Neuronal stem cell (in vitro differentiated cells): ENCODE measurements at regions not wholly inside any gene's neighbourhood (a gene's known extent, or its start where the extent isn't known, plus 50 kb on each side); places are given as distances from the start of the nearest gene placed in this dataset.

ENCODE experiments used
- DNase-seq: peaks from one replicate; pipeline ENCODE4 v3.0.0-alpha.2; 2013; ENCODE audit warnings: low spot score
- H2AFZ ChIP-seq: one replicate; pipeline ENCODE4 v1.6.1; 2013; ENCODE audit warnings: mild to moderate bottlenecking, low read length, inconsistent platforms
- H2AK5ac ChIP-seq: 2 replicates; pipeline ENCODE4 v1.6.1; 2013; ENCODE audit warnings: low read depth, mild to moderate bottlenecking, inconsistent platforms, low read length, moderate library complexity, mixed read lengths
- H2BK120ac ChIP-seq: 2 replicates; pipeline ENCODE4 v1.6.1; 2013; ENCODE audit warnings: low read depth, mild to moderate bottlenecking, inconsistent platforms, low read length, moderate library complexity, mixed read lengths
- H2BK12ac ChIP-seq: one replicate; pipeline ENCODE4 v1.6.1; 2013; ENCODE audit warnings: low read length, inconsistent platforms
- H2BK15ac ChIP-seq: 2 replicates; pipeline ENCODE4 v1.6.1; 2013; ENCODE audit warnings: mild to moderate bottlenecking, low read length, inconsistent platforms, mixed read lengths
- H2BK5ac ChIP-seq: one replicate; pipeline ENCODE4 v1.6.1; 2013; ENCODE audit warnings: inconsistent platforms, mild to moderate bottlenecking, low read length, moderate library complexity
- H3K14ac ChIP-seq: one replicate; pipeline ENCODE4 v1.6.1; 2013; ENCODE audit warnings: low read length, inconsistent platforms
- H3K18ac ChIP-seq: 2 replicates; pipeline ENCODE4 v1.6.1; 2013; ENCODE audit warnings: low read length, inconsistent platforms
- H3K23ac ChIP-seq: 2 replicates; pipeline ENCODE4 v1.6.1; 2013; ENCODE audit warnings: low read depth, mild to moderate bottlenecking, mixed read lengths, low read length, inconsistent platforms; ENCODE audit not compliant: poor library complexity
- H3K27ac ChIP-seq: replicated peaks from 3 replicates; pipeline ENCODE4 v1.5.1; 2013; ENCODE audit warnings: low read length, inconsistent platforms
- H3K27me3 ChIP-seq, 3 experiments: 2 replicates each; pipeline ENCODE4 v1.6.1; 2013; ENCODE audit warnings: low read length in 3 of 3, mild to moderate bottlenecking in 2 of 3, inconsistent platforms in 1 of 3, low read depth in 1 of 3, mixed read lengths in 1 of 3, moderate library complexity in 1 of 3; ENCODE audit not compliant: control insufficient read depth in 3 of 3, insufficient read depth in 3 of 3
- H3K36me3 ChIP-seq, 2 donors: replicated peaks in 1 of 2; 2 replicates each; pipeline ENCODE4 v1.6.1; 2013; ENCODE audit warnings: low read length in 2 of 2; ENCODE audit not compliant: control insufficient read depth in 2 of 2, insufficient read depth in 2 of 2
- H3K4ac ChIP-seq: 2 replicates; pipeline ENCODE4 v1.6.1; 2013; ENCODE audit warnings: inconsistent platforms, mild to moderate bottlenecking, low read length, moderate library complexity
- H3K4me1 ChIP-seq, 2 donors: 1 replicate in 1 of 2; 2 replicates in 1 of 2; pipeline ENCODE4 v1.6.1; 2013; ENCODE audit warnings: low read length in 2 of 2, low read depth in 1 of 2; ENCODE audit not compliant: control insufficient read depth in 2 of 2, insufficient read depth in 1 of 2
- H3K4me2 ChIP-seq: one replicate; pipeline ENCODE4 v1.6.1; 2013; ENCODE audit warnings: mild to moderate bottlenecking, low read length, inconsistent platforms; ENCODE audit not compliant: insufficient read depth, poor library complexity, severe bottlenecking
- H3K4me3 ChIP-seq, 2 donors: 2 replicates each; pipeline ENCODE4 v1.5.1; 2013; ENCODE audit warnings: low read length in 2 of 2, mild to moderate bottlenecking in 2 of 2, inconsistent platforms in 1 of 2, moderate library complexity in 1 of 2
- H3K79me1 ChIP-seq: one replicate; pipeline ENCODE4 v1.6.1; 2013; ENCODE audit warnings: low read depth, mild to moderate bottlenecking, inconsistent platforms, low read length, moderate library complexity
- H3K9ac ChIP-seq: one replicate; pipeline ENCODE4 v1.6.1; 2013; ENCODE audit warnings: mild to moderate bottlenecking, low read depth, low read length, inconsistent platforms; ENCODE audit not compliant: poor library complexity
- H3K9me3 ChIP-seq, 2 donors: replicated peaks in 1 of 2; 2 replicates each; pipeline versions ENCODE3 to v1.6.1; 2013; ENCODE audit warnings: low read length in 2 of 2, mild to moderate bottlenecking in 2 of 2, inconsistent platforms in 1 of 2, low read depth in 1 of 2, mixed read lengths in 1 of 2, moderate library complexity in 1 of 2; ENCODE audit not compliant: control insufficient read depth in 2 of 2, insufficient read depth in 1 of 2
- H4K8ac ChIP-seq: one replicate; pipeline ENCODE4 v1.6.1; 2013; ENCODE audit warnings: low read depth, mild to moderate bottlenecking, inconsistent platforms, low read length, moderate library complexity
- H4K91ac ChIP-seq: one replicate; pipeline ENCODE4 v1.6.1; 2013; ENCODE audit warnings: low read length, low read depth, mild to moderate bottlenecking, inconsistent platforms; ENCODE audit not compliant: poor library complexity
- WGBS, 2 donors: extraction: QIAGEN DNeasy Blood & Tissue Kit; methylation state at CpG; one replicate each; pipeline ENCODE4 v1.1.7; 2013; ENCODE audit warnings: missing lambda C conversion rate in 2 of 2, mixed read lengths in 1 of 2; ENCODE audit not compliant: insufficient read length in 2 of 2, insufficient replicate concordance in 1 of 2; ENCODE audit errors: extremely low coverage in 2 of 2; 5-methylcytosine and 5-hydroxymethylcytosine counted together

DNA sequence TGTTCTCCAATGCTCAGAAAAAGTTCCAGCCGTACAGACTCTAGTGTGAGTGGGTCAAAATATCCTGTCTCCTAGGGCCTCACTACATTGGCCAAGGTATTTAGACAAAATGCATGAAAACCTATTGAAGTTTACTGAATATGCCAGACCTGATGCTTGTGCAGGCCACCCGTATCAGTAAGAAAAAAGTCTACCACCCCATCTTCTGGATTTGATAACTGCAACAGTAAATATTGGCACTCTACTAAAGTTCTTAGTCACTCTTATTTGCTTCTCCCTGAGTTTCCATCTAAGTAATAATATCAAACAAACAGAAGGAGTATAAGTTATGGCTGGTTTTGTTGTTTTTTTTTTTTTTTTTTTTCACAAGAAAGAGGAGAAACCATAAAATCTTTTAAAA lies 627.7 kb upstream of the KLF4 start:
- no peak overlapping the region for H3K4me2 ChIP-seq
- no peak overlapping the region for H2BK5ac ChIP-seq
- no peaks in the 10 kb centered on the region for H3K4me1 ChIP-seq
- H2BK12ac ChIP-seq = no peak overlapping the region
- no peak overlapping the region for H3K4me3 ChIP-seq
- H3K14ac ChIP-seq = no peak overlapping the region
- no peak overlapping the region for H3K23ac ChIP-seq
- no peaks in the 10 kb centered on the region for H3K9me3 ChIP-seq
- no peaks in the 10 kb centered on the region for H3K27me3 ChIP-seq
- no peak overlapping the region for H2BK15ac ChIP-seq
- H3K27ac ChIP-seq = no peak overlapping the region
- no peak overlapping the region for H4K8ac ChIP-seq
- H2AFZ ChIP-seq = no peak overlapping the region
- H3K36me3 ChIP-seq = no peaks in the 10 kb centered on the region
- H2BK120ac ChIP-seq = no peak overlapping the region
- no peak overlapping the region for H3K4ac ChIP-seq
- no peak overlapping the region for H3K18ac ChIP-seq
- no peak for DNase-seq
- no peak overlapping the region for H4K91ac ChIP-seq
- H2AK5ac ChIP-seq = no peak overlapping the region
- no CpG with 5 or more reads among the region's 2 CpGs for WGBS, 2 donors
- no peak overlapping the region for H3K9ac ChIP-seq
- H3K79me1 ChIP-seq = no peaks in the 10 kb centered on the region

DNA sequence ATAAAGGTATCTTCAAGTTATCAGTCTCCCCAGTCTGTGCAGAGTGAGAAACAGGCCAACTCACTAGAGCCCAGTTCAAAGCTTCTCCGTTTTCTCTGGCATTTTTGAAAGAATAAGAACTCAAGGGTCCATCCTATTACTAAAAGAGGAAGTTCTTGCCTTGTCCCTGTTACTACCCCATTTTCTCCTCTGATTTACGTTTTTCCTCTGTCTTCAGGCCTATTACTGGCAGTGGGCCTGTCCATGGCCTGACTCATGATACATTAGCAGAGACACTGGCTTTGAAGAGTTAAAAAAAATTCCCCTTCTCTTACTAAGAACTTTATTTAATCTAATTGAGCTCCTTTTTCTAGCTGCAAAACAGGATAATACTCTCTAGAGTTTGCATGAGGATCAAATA lies 624.0 kb upstream of the KLF4 start:
- Histone ChIP-seq H3K9ac (no peak overlapping the region), H3K27ac (no peak overlapping the region)
- no peak for DNase-seq

DNA sequence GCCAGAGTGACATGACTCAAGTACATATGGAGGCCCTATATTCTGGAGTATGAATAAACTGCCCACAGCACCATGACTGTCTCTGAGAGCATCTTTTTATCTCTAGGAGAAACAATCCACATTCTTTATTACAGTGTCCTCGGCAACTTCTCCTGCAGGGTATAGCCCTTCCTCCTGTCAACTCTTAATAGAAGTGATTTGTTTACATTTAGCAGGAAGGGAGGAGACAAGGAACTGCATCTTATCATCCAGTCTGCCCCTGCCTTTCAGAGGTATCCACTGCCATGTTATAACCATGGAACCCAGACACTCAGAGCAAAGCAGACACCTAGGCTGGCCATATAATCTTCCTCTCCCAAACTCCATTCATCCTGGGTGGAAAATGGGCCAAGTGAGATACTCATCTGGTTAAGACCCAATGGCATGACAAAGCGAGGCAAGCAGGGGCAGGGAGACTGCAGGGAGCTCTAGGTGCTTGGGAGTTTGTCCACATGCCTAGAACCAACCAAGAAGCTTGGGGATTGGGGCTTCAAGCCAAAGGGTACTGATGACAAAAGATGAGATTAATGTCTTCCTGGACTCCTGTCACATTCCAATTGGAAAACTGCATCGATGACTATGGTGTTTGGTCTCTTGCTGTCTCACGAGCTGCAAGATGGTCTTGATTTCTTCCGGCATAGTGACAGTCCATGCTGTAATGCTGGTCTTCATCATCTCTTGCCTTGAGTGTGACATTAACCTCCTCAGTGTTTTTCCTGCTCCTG lies 620.5 kb upstream of the KLF4 start:
- no peak overlapping the region for H2AFZ ChIP-seq
- H4K8ac ChIP-seq = no peak overlapping the region
- H2BK120ac ChIP-seq = no peak overlapping the region
- WGBS, 2 donors = no CpG with 5 or more reads among the region's 5 CpGs
- no peak overlapping the region for H3K14ac ChIP-seq
- no peak overlapping the region for H3K23ac ChIP-seq
- H3K27ac ChIP-seq = no peak overlapping the region
- H3K4ac ChIP-seq = no peak overlapping the region
- no peaks in the 10 kb centered on the region for H3K79me1 ChIP-seq
- no peaks in the 10 kb centered on the region for H3K9me3 ChIP-seq
- H2AK5ac ChIP-seq = no peak overlapping the region
- no peak overlapping the region for H3K4me3 ChIP-seq
- no peak overlapping the region for H2BK5ac ChIP-seq
- no peak for DNase-seq
- H2BK15ac ChIP-seq = no peak overlapping the region
- H3K4me2 ChIP-seq = no peak overlapping the region
- H3K18ac ChIP-seq = no peak overlapping the region
- no peak overlapping the region for H4K91ac ChIP-seq
- no peaks in the 10 kb centered on the region for H3K27me3 ChIP-seq
- no peaks in the 10 kb centered on the region for H3K36me3 ChIP-seq
- H3K9ac ChIP-seq = no peak overlapping the region
- H3K4me1 ChIP-seq = no peaks in the 10 kb centered on the region
- no peak overlapping the region for H2BK12ac ChIP-seq

More for the DNA sequence above, 624.0 kb upstream of the KLF4 start:
- Histone ChIP-seq H3K14ac (no peak overlapping the region), H2BK120ac (no peak overlapping the region), H3K79me1 (no peaks in the 10 kb centered on the region), H3K4me2 (no peak overlapping the region), H3K4me3 (no peak overlapping the region), H2BK5ac (no peak overlapping the region), H3K4ac (no peak overlapping the region), H3K27me3 (no peaks in the 10 kb centered on the region), H3K4me1 (no peaks in the 10 kb centered on the region), H4K8ac (no peak overlapping the region), H3K18ac (no peak overlapping the region), H2AFZ (no peak overlapping the region), H4K91ac (no peak overlapping the region), H2BK12ac (no peak overlapping the region), H3K23ac (no peak overlapping the region), H2AK5ac (no peak overlapping the region), H3K36me3 (no peaks in the 10 kb centered on the region), H2BK15ac (no peak overlapping the region), H3K9me3 (no peaks in the 10 kb centered on the region)
- no CpG with 5 or more reads among the region's 2 CpGs for WGBS, 2 donors

DNA sequence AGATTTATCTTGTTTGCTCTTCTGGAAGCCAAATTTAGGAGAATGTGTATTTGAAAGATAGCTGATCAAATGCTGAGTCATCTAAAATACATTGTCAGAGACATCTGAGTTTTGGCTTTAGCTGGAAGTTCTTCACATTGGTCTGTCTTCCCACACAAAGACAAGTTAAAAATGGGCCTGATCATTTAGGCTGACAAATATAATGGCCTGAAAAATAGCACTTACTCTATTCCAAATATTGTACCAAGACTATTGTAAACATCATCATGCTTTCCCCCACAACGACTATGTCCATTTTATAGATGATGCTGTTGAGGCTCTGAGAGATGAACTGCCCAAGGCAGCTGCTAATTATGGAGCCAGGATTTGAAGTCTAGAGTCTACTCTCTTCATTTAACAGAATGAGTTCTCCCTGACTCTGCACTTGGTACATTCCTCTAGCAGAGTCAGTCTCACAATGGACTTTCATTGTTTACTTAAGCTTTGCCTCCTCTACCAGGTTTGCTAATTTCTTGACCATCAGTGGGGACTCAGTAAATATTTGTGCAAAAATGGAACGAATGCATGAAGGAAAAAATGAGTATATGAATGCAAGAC lies 619.4 kb upstream of the KLF4 start:
- Histone ChIP-seq H2AK5ac (no peak overlapping the region), H3K27ac (no peak overlapping the region), H2BK12ac (no peak overlapping the region), H3K4ac (no peak overlapping the region), H4K91ac (no peak overlapping the region), H2BK15ac (no peak overlapping the region), H3K14ac (no peak overlapping the region), H3K4me3 (no peak overlapping the region), H3K9me3 (no peaks in the 10 kb centered on the region), H2BK120ac (no peak overlapping the region), H3K9ac (no peak overlapping the region), H2AFZ (no peak overlapping the region), H3K4me1 (no peaks in the 10 kb centered on the region), H4K8ac (no peak overlapping the region), H2BK5ac (no peak overlapping the region), H3K4me2 (no peak overlapping the region), H3K36me3 (no peaks in the 10 kb centered on the region), H3K23ac (no peak overlapping the region), H3K18ac (no peak overlapping the region), H3K79me1 (no peaks in the 10 kb centered on the region), H3K27me3 (no peaks in the 10 kb centered on the region)
- WGBS, 2 donors = no CpG with 5 or more reads among the region's 2 CpGs
- DNase-seq = no peak
